WTC11 (cell line): ENCODE measurements at regions not wholly inside any gene's neighbourhood (a gene's known extent, or its start where the extent isn't known, plus 50 kb on each side); places are given as distances from the start of the nearest gene placed in this dataset.

ENCODE experiments used
- CTCF ChIP-seq: fragments of 200-600 bp; IDR thresholded peaks from 2 replicates; pipeline ENCODE4 v1.8.0; 2022; ENCODE audit warnings: antibody characterized with exemption
- E2F4 ChIP-seq: sonication (generic); formaldehyde crosslinking; IDR thresholded peaks from 2 replicates; pipeline ENCODE4 v1.8.1; 2022; ENCODE audit warnings: low read depth, mild to moderate bottlenecking, moderate library complexity, missing genetic modification reagents, borderline replicate concordance
- FOXK1 ChIP-seq: sonication (generic); formaldehyde crosslinking; IDR thresholded peaks from 2 replicates; pipeline ENCODE4 v1.8.0; 2022; ENCODE audit warnings: mild to moderate bottlenecking, moderate library complexity, missing genetic modification reagents
- MLX ChIP-seq: sonication (generic); formaldehyde crosslinking; IDR thresholded peaks from 2 replicates; pipeline ENCODE4 v1.8.1; 2023; ENCODE audit warnings: mild to moderate bottlenecking, missing genetic modification reagents, moderate library complexity
- MXD4 ChIP-seq: fragments of 250-450 bp; sonication (Bioruptor Pico); IDR thresholded peaks from 2 replicates; pipeline ENCODE4 v1.8.0; 2021; ENCODE audit warnings: mild to moderate bottlenecking, moderate library complexity, borderline replicate concordance
- NR1H2 ChIP-seq: sonication (generic); formaldehyde crosslinking; IDR thresholded peaks from 2 replicates; pipeline ENCODE4 v1.9.0; 2021; ENCODE audit warnings: mild to moderate bottlenecking, moderate library complexity, missing genetic modification reagents
- TP53 ChIP-seq: sonication (generic); formaldehyde crosslinking; IDR thresholded peaks from 2 replicates; pipeline ENCODE4 v1.8.1; 2023; ENCODE audit warnings: mild to moderate bottlenecking, missing genetic modification reagents
- ZNF121 ChIP-seq: sonication (generic); formaldehyde crosslinking; IDR thresholded peaks from 2 replicates; pipeline ENCODE4 v1.8.0; 2023; ENCODE audit warnings: missing genetic modification reagents

- TF ChIP-seq MLX (CRISPR knock-in tag) (no peak), NR1H2 (no peak), E2F4 (CRISPR knock-in tag) (no peak), CTCF (no peak), ZNF121 (CRISPR knock-in tag) (no peak), FOXK1 (CRISPR knock-in tag) (no peak), TP53 (CRISPR knock-in tag) (no peak), MXD4 (no peak)
Measured at GRCh38 chr3:78174821-78175220, 1134.9 kb downstream of the ROBO2 start.
